ENCODE measurements at regions not wholly inside any gene's neighbourhood (a gene's known extent, or its start where the extent isn't known, plus 50 kb on each side); places are given as distances from the start of the nearest gene placed in this dataset.
"Not testable (repeated sequence)": the region's sequence is repeated elsewhere in the genome, so short reads cannot be mapped to it uniquely, and the experiment has no call there.

DNA sequence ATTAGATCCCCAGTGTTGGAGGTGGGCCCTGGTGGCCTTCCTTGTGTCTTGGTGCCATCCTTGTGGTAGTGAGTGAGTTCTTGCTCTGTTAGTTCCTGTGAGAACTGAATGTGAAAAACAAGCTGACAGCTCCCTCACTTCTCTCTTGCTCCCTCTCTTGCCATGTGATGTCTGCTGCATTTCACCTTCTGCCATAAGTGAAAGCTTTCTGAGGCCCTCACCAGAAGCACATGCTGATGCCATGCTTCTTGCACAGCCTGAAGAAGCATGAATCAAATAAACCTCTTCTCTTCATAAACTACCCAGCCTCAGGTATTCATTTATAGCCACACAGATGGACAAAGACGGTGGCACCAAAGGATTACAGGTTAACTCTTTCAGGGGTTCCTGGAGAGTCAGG, 166.1 kb upstream of the ETV3 start:
- no peak overlapping the region for H3K27ac ChIP-seq
- TF ChIP-seq, protein P1, sequence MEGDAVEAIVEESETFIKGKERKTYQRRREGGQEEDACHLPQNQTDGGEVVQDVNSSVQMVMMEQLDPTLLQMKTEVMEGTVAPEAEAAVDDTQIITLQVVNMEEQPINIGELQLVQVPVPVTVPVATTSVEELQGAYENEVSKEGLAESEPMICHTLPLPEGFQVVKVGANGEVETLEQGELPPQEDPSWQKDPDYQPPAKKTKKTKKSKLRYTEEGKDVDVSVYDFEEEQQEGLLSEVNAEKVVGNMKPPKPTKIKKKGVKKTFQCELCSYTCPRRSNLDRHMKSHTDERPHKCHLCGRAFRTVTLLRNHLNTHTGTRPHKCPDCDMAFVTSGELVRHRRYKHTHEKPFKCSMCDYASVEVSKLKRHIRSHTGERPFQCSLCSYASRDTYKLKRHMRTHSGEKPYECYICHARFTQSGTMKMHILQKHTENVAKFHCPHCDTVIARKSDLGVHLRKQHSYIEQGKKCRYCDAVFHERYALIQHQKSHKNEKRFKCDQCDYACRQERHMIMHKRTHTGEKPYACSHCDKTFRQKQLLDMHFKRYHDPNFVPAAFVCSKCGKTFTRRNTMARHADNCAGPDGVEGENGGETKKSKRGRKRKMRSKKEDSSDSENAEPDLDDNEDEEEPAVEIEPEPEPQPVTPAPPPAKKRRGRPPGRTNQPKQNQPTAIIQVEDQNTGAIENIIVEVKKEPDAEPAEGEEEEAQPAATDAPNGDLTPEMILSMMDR (IDR thresholded peaks at IDR 0.05) = no peak
- no peaks in the 10 kb centered on the region for H3K9me3 ChIP-seq
- H3K4me3 ChIP-seq = no peak overlapping the region
- ATAC-seq (no peak), DNase-seq (no peak)
- intact Hi-C loops (cut with DNase I) = no loop called here
- no peaks in the 10 kb centered on the region for H3K4me1 ChIP-seq
- H3K27me3 ChIP-seq (ENCODE audit: low read depth) = no peaks in the 10 kb centered on the region
- no peaks in the 10 kb centered on the region for H3K36me3 ChIP-seq

GRCh38 chr1:157302724-157303123, 164.5 kb upstream of the ETV3 start:
- H3K27ac ChIP-seq = no peak overlapping the region
- intact Hi-C loops (cut with DNase I) = no loop called here
- DNase-seq (no peak), ATAC-seq (no peak)
- no peak overlapping the region for H3K4me3 ChIP-seq
- no peaks in the 10 kb centered on the region for H3K9me3 ChIP-seq
- no peaks in the 10 kb centered on the region for H3K36me3 ChIP-seq
- no peaks in the 10 kb centered on the region for H3K4me1 ChIP-seq
- TF ChIP-seq, protein P1 (IDR thresholded peaks at IDR 0.05) = no peak
- no peaks in the 10 kb centered on the region for H3K27me3 ChIP-seq (ENCODE audit: low read depth)

DNA sequence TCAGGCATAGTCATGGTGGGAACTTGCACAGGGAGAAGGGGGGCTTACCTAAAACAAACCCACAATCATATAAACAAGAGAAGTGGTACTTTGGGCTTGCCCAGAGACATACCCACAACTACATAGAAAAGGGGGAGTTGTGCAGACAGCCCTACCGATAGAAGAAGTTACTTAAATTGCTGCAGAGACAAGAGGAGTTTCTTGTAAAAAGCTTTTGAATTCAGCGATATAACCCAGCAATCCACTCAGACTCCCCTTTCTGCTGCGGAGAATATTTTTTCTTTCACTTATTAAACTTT, 164.0 kb upstream of the ETV3 start:
- ATAC-seq = no peak
- Histone ChIP-seq H3K4me3 (no peak overlapping the region), H3K9me3 (no peaks in the 10 kb centered on the region), H3K27ac (no peak overlapping the region), H3K36me3 (no peaks in the 10 kb centered on the region), H3K27me3 (ENCODE audit: low read depth) (no peaks in the 10 kb centered on the region), H3K4me1 (no peaks in the 10 kb centered on the region)
- DNase-seq = no peak
- intact Hi-C loops (cut with DNase I) = no loop called here
- TF ChIP-seq, protein P1 (IDR thresholded peaks at IDR 0.05) = no peak

- ATAC-seq (no peak), DNase-seq (no peak)
- H3K36me3 ChIP-seq = no peaks in the 10 kb centered on the region
- intact Hi-C loops (cut with DNase I) = no loop called here
- no peaks in the 10 kb centered on the region for H3K27me3 ChIP-seq (ENCODE audit: low read depth)
- no peaks in the 10 kb centered on the region for H3K9me3 ChIP-seq
- H3K4me1 ChIP-seq = no peaks in the 10 kb centered on the region
- TF ChIP-seq, protein P1 (IDR thresholded peaks at IDR 0.05) = no peak
- H3K4me3 ChIP-seq = no peak overlapping the region
- no peak overlapping the region for H3K27ac ChIP-seq
Measured at GRCh38 chr1:157301477-157302198, 163.4 kb upstream of the ETV3 start.

DNA sequence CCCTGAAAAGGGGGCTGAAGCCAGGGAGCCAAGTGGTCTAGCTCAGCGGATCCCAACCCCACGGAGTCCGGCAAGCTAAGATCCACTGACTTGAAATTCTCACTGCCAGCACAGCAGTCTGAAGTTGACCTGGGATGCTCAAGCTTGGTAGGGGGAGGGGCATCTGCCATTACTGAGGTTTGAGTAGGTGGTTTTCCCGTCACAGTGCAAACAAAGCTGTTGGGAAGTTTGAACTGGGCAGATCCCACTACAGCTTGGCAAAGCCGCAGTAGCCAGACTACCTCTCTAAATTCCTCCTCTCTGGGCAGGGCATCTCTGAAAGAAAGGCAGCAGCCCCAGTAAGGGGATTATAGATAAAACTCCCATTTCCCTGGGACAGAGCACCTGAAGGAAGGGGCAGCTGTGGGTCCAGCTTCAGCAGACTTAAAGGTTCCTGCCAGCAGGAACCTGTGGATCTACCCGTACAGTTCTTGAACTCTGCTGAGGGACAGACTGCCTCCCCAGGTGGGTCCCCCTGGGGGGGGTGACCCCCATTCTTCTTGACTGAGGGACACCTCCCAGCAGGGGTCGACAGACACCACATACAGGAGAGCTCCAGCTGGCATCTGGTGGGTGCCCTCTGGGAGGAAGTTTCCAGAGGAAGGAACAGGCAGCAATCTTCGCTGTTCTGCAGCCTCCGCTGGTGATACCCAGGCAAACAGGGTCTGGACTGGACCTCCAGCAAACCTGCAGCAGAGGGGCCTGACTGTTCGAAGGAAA, 156.4 kb upstream of the ETV3 start:
- H3K4me1 ChIP-seq; intact Hi-C loops (cut with DNase I); H3K9me3 ChIP-seq; H3K36me3 ChIP-seq; H3K27ac ChIP-seq; DNase-seq; H3K27me3 ChIP-seq (ENCODE audit: low read depth); H3K4me3 ChIP-seq: not testable (repeated sequence)
- peak; percentile 59 to 66 for ATAC-seq

DNA sequence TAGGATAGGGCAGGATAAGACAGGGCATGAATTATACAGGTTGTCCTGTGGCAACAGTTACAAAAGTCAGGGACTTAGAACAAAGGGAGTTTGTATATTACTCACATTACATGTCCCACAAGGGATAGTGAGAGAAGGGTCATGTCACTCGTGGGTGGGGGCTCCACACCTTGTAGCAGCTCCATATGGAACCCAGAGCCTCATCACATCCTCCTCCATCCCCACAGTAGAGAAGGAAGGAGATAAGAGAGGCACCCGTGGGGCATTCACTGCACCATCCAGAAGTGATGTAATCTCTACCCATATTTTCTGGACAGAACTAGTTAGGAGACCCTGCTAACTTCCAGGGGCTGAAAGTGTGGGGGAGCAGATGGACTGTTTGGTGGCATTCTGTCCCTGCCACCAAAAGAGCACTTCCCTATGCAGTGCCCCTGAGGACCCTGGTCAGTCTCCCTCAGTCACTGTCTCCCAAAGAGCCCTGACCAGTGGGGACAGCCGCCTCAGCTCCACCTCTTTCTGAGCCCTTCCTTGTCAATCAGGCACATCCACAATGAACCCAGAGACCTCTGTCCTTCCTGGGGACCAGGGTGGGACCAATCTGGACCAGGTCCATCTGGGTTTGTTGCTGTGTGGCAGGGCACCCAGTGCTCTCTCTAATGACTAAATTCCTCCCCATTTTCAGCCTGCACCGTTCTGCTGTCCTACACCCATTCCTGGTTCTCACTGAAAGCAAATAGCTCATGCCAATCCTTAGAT, 154.8 kb upstream of the ETV3 start:
- no peak overlapping the region for H3K27ac ChIP-seq
- H3K4me3 ChIP-seq = no peak overlapping the region
- H3K36me3 ChIP-seq = no peaks in the 10 kb centered on the region
- intact Hi-C loops (cut with DNase I) = no loop called here
- TF ChIP-seq, protein P1 (IDR thresholded peaks at IDR 0.05) = no peak
- DNase-seq (no peak), ATAC-seq (no peak)
- no peaks in the 10 kb centered on the region for H3K9me3 ChIP-seq
- H3K27me3 ChIP-seq (ENCODE audit: low read depth) = no peaks in the 10 kb centered on the region
- no peaks in the 10 kb centered on the region for H3K4me1 ChIP-seq
